HG03159 (cell line): ENCODE measurements at regions not wholly inside any gene's neighbourhood (a gene's known extent, or its start where the extent isn't known, plus 50 kb on each side); places are given as distances from the start of the nearest gene placed in this dataset.
"Not testable (repeated sequence)": the region's sequence is repeated elsewhere in the genome, so short reads cannot be mapped to it uniquely, and the experiment has no call there.

ENCODE experiments used
- ATAC-seq: cut with Tn5 transposase; IDR thresholded peaks from one replicate; pipeline ENCODE4 v1.9.1; 2021; ENCODE audit warnings: mild to moderate bottlenecking, moderate library complexity; ENCODE audit not compliant: unreplicated experiment

DNA sequence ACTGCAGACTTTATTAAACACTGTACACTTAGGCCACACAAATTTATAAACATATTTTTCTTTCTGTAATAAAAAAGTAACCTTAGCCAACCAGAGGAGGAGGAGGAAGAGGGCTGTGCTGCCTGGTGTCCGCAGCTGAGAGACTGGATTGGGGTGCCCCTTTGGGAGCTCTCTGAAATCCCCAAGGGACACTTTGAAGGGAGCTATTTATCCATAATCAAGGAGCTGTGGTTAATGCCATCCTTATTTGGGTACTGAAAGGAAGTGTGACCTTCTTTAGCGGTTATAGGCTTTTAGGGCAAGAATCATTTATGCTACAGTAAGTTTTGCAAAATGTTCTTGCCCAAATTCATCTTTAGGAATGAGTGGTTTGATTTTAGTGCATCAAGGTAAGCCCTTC lies 125.8 kb downstream of the RASSF10 start:
- no peak for ATAC-seq

DNA sequence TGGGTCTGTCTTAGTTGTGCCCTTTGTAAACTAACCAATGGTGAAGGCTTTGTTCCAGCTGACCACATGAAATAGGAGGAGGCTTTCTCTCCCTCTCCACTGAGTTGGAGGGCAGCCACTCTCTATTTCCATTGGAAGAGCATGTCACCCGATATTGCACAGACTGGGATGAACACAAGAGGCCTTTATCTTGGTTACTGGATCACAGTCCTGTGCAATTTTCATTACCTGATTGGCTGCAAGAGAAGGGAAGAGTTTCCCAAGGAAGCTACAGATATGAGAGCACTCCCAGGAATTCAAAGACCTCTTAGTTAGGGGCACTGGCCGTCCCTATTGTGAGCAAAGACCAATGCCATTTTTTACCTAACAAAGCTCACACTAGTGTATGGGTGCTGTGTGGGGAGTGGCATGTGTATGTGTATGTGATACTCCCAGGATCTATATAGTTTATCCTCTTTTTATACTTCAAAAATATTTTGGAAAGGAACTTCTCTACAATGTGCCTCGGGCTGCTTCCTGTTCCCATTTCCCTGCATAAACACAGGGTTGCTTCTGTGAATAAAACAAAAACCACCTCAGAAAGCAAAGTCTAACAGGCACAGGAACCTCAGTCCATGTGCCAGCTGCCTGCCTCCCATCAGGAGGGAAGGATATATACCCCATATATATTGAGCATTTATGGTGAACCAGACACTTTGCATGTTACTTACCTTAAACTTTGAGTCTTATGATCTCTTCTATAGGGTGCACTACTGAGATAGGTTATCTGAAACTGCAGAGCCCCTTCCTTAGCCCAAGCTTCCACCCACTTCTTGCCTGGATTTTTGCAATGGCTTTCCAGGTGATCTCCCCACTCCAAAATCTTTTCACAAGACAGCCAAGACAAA lies 126.5 kb downstream of the RASSF10 start:
- no peak for ATAC-seq

DNA sequence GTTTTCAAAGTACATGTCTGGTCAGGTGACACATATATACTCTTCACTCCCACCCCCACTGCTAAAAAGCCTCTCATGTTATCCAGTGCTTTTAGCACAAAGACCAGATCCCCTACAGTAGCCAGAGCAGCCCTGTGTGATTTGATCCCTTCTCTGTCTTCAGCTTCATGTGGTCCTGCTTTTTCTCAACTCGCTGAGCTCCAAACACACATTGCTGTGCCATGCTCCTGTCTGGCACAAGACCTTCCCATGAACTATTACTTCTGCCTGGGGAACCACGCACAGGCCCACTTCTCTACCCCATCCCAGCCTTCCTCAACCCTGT lies 127.1 kb downstream of the RASSF10 start:
- no peak for ATAC-seq

DNA sequence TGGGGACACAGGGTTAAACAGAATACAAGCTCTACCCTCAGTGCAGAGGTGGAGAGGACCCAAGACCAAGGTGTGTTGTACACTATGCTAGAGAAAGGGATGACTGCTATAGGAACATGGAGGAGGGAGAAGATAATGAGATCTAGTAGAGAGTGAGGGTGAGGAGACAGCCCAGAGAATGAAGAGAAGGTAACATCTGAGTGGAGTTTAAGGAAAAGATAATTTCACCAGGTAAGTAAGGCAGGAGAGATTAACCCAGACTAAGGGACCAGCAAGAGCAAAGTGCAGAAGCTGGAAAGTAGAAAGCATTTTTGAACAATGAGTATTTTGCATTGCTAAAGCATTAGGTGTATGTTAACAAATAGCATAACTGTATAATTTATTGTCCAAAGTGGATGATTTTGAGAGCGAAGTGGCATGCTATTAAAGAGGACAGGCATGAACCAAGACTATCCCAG lies 128.8 kb downstream of the RASSF10 start:
- no peak for ATAC-seq

DNA sequence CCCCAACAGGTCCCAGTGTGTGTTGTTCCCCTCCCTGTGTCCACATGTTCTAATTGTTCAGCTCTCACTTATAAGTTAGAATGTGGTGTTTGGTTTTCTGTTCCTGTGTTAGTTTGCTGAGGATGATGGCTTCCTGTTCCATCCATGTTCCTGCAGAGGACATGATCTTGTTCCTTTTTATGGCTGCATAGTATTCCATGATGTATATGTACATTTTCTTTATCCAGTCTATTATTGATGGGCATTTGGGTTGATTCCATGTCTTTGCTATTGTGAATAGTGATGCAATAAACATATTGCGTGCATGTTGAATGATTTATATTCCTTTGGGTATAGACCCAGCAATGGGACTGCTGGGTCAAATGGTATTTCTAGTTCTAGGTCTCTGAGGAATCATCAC lies 130.0 kb downstream of the RASSF10 start:
- not testable (repeated sequence) for ATAC-seq

DNA sequence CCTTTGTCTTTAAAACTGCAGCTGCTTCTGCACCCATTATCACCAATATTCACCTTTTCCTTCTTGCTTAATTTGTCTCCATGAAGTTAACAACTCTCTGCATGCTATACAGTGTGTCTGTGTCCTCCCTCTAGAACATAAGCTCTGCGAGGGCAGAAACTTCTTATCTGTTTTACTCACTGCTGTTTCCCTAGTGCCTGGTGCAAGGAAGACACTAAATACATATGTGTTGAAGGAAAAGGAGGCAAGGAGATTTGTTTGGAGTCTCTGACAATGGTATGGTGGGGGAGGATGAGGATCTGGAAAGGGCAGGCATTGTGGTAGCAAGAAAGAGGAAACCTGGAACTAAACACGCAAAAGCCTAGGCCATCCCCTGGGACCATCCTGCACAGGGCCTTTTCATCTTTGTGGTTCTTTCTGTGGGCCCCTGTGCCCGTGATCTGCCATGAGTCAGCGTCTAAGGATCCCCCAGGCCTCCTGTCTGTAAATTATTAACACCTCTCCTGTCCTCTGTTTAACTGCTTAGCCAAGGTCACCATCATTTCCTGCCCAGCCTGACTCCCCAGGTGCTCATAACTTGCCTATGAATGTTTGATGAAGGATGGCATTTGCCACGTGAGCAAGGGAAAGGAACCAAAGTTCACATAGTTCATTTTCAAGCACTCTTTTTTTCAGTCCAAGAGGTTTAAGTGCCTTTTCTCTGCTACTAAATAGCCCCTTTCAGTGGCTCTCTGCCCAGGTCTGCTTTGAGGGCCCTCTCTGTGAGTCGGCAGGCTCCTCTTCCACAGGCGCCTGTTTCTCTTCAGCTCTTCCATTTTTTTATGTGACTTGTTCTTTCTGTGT lies 131.1 kb downstream of the RASSF10 start:
- peak; percentile 91 for ATAC-seq

DNA sequence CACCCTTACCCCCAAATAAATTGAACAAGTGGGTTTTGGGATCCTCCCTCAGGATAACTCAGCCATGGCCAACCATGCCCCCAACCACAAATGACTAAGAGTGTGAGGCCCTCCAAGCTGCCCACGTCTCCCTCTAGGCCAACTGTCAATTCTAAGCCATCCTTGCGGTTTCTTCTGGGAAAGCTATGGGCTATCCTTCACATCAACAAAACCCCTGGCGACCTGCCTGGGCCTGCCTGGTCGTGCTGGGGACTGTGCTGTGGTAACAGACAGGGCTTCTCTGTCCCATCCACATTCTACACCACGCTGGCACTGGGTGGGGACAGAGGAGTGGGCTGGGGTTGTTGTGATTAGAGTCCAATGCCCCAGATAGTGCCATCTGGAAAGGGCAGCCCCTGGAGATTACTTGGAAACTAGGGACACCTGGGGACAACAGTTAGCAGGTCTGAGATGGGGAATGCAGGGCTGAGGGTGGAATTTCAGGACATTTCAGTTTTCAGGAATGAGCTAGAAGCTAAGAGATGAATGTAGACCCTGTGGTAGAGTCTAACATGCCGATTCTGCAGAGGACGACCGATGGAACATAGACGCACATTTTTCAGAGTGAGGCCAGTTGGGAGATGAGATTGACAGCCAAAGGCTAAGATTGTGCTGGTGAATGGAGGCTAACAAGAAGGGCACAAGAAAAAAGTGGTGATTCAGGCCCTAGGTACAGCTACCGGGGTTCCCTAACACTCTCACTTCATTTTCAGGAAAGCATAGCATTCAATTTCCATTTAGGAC lies 131.9 kb downstream of the RASSF10 start:
- no peak for ATAC-seq

DNA sequence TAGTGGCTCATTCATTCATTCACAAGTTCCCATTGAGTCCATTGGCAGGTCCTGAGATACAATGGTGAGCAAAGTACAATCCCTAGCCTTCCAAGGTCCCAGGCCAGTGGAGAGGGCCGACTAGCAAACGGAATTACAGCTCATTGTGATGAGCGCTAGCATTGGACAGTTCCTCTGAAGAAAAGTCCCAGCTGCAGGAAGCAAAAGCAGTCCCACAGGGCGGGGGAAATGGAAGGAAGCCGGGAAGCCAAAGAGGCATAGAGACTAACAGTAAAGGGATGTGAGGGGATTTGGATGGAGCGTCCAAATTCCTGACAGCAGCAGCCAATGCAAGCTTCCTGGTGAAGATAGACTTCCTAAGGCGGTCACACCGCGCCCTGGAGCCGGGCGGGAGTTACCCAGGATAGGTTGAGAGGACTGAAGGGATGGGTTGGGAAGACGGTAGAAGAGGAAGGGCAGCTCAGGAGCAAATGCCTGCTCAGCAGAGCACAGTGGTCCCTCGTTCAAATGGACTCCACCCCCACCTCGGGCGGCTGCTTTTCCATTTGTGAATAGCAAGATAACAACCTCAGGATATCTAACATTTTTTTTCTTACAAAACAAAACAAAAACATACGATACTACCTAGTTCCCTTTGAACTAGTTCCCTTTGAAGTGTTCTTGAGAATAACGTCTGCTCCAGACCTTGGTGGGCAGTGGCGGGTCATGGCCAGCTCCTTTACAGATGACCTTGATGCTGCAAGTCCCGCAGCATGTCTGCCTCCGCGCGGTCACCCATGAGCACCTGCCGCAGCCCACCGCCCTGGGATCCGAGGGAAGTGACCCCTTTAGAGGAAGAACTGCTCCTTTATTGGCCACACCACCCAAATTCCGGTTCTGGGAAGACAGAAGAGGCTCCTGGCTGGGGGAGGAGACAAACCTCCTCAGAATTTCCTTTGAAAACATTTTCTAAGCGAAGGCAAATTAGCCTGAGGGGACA lies 132.9 kb downstream of the RASSF10 start:
- no peak for ATAC-seq

DNA sequence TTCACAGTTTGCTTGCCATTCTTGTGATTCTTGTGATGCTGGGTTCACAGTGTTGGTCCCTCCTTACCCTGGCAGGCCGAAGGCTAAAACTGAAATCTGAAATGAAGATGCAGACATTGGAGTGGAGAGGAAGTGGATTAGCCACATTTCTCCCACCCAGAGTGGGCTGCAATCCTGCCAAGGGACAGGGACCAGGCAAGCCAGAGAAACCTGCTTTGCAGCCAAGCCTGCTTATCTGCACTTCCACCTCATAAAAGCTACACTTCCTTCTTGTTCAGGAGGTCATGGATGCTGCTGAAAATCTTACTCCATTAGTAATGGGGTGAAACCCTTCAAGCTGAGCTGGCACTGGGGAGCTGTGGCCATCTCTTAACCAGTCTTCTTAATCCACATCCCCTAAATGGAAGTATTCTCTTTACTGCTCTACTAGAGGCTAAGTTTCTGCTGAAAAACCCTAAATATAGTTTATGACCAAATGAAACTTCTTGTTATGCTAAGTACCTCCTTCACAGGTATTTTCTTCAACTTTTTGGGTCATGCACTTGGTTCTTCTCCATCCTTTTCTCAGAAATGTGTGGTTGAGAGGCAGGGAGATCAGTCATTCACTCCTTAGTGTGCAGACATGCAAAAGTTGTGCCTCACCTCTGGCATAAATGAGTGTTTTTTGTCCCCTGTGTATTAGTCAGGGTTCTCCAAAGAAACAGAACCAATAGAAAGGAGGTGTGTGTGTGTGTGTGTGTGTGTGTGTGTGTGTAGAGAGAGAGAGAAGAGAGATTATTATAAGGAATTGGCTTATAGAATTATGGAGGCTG lies 133.9 kb upstream of the BMAL1 start:
- ATAC-seq, result no peak

DNA sequence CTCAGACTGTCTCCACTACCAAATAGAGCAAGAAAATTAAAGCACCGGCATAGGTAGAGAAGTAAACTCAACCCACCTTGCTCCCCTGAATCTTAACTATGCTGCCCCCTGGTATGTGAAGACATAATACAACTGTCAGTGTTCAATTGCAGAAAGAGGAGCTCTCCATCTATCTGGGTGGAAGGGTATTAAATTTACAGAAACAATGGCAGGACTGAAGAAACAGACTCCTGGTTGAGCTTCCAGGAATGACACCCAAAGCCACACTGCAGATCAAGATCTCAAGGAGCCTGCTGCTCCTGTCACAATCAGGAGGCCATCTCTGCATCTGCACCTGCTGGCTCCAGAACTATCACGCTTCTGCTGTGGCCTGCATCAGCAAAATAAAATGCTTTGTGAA lies 132.1 kb upstream of the BMAL1 start:
- ATAC-seq, result no peak

DNA sequence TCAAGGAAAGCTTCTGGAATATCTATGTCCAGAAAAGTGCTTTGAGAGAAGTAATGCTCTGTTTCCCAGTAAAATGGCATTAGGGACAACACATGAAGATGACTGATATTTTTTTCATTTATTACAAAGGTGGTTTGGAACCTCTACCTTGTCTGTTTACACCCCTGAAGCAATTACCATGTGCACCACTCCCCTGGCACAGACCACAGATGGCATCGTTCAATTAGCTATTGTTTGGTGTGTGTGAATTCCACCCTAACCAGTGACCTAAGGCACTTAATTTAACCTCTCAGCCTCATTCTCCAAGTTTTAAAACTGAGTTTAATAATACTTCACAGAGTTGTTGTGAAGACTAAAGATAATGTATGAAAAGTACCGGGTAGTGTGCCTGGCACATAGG lies 127.6 kb upstream of the BMAL1 start:
- no peak for ATAC-seq

DNA sequence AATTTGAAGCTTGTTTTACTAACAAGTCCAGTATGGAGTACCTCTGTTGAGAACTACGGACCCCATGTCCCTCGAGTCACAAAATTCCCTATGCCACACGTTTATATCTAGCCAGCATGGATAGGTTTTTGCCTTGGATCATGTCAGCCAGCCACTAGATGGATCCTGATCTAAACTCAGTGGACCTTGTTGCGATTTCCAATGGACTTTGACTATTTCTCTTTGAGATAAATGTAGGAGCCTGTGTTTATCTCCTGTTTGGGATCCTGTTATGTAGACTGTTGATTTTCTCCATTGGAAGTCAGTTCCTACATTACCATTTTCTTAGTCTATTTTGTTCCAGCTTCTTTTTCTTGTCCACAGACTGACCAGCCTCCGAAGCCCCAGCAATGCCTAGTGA lies 127.1 kb upstream of the BMAL1 start:
- no peak for ATAC-seq

DNA sequence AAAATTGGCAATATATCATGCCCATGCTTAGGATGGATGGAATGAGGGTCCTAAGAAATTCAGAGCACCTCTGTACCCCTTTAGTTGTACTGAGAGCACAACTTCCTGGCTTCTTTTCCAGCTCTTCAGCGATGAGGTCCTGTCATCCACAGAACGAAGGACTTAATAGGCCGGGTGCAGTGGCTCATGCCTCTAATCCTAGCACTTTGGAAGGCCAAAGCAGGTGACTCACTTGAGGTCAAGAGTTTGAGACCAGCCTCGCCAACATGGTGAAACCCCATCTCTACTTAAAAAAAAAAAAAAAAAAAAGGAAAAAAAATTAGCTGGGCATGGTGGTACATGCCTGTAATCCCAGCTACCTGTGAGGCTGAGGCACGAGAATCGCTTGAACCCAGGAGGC lies 125.3 kb upstream of the BMAL1 start:
- ATAC-seq, result no peak

DNA sequence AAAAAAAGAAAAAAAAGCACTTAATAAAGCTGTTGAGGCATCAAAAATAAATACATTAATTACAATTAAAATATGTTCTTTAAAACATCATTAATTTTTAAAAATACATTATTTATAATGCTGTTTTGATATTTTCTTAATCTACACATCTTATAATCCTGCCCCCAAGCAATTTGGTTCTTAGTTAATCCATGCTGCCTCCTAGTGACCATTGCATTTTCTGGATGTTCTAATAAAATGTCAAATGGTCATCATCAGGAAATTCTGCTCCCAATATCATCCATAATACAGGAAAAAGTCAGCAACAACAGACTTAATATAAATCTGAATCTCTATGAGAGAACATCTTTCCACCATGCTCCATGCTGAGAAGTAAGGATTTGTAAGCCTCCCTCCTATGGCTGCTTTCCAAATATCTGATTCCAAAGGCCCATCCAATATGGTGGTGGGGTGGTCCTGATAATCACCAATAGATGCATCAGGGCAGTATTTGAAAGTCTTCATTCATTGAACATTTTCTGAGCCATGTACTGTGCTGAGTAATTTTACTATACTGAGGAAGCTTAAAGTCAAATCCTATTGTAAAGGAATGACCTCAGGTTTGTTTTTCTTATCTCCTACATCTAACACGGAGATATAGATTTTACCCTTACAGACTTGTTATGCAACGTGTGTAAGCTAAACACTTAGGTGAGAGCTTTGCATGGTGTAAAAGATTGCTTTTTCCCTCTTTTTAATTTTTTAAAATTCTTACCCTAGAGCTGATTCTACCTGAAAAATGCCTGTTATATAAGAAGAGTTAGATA lies 124.7 kb upstream of the BMAL1 start:
- ATAC-seq, result no peak

DNA sequence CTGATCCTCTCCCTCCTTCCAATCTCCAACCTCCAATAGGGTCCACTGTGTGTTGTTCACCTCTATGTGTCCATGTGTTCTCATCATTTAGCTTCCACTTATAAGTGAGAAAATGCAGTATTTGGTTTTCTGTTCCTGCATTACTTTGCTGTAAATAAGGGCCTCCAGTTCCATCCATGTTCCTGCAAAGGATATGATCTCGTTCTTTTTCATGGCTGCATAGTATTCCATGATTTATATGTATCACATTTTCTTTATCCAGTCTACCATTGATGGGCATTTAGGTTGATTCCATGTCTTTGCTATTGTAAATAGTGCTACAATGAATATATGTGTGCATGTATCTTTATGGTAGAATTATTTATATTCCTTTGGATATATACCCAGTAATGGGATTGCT lies 123.2 kb upstream of the BMAL1 start:
- ATAC-seq, result not testable (repeated sequence)

DNA sequence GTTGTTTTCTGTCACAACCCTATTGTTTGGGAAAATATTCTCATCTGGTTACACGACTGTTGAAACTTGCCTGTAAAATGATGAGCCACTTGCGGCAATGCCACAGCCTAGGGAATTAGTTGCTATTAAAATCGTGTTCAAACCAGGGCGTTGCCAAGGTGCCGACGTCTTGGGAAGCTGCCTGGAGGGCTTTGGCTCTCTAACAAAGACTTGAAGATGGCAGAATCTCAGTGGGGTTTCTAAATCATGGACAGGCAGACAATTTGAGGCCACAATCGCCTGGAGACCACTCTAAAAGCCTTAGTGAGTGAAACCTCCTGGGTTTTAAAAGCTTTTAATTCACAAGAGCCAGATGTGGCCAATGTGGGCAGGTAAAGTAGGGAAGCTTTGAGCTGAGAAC lies 117.2 kb upstream of the BMAL1 start:
- no peak for ATAC-seq

DNA sequence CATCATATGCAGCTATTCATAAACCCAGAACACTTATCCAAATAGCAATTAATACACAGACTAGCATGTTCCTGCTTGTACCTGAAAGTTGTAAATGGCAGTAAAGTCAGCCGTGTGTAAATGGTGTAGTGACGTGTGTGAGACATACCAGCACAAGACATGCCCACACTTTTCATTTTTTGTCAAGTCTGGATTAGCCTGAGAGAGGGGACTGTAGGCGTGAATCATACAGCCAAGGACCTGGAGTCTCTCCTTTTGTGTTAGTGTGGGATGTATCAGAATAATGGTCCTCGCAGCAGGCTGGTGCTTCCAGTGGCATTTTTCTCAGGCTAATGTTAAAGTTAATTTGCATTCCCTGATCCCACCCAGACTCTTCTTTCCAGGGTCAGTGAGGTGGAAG lies 116.8 kb upstream of the BMAL1 start:
- no peak for ATAC-seq

DNA sequence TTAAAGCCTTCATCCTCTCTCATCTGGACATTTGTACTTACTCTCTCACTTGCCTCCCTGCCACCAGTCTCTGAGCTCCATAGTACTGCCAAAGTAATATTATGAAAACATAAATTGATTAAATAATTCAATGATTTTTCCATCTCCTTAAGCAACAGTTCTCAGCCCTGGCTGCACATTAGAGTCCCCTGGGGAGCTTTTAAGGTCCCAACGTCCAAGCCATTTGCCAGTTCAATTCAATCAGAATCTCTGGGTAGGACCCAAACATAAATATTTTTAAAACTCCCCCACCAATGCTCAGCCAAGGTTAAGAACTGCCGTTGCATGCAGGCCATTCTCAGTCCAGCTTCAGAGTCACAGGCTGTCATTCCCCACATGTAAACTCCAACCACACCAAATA lies 114.4 kb upstream of the BMAL1 start:
- ATAC-seq, result no peak

DNA sequence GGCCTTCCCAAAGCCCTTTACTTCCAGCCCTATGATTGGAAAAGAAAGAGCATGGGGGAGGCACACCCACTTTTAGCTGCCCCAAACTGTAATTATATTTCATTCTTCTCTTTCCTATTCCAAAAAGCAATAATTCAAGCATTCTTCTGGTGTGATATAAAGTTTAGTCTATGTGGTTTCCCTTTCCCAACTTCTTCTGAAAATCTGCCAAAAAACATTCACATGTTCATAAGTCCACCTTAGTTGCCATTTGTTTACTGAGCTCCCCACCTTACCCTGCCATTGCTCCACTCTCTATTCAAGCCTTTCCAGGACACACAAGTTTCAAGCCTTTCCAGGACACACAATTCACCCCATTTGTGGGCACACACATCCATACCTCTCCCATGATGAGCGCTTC lies 111.6 kb upstream of the BMAL1 start:
- ATAC-seq, result no peak
